Activated CD8-positive, alpha-beta memory T cell treated with anti-CD3 and anti-CD28 coated beads for 36 hours (primary cell): ENCODE measurements at regions not wholly inside any gene's neighbourhood (a gene's known extent, or its start where the extent isn't known, plus 50 kb on each side); places are given as distances from the start of the nearest gene placed in this dataset.
"Not testable (repeated sequence)": the region's sequence is repeated elsewhere in the genome, so short reads cannot be mapped to it uniquely, and the experiment has no call there.

ENCODE experiments used
- CTCF ChIA-PET: fragments of 350-600 bp; sonication (Branson Sonifier 250); formaldehyde crosslinking; loops from one replicate; lab custom pipeline; 2021; ENCODE audit warnings: antibody characterized with exemption; lab: Charles Lee
- POLR2A ChIA-PET: fragments of 350-600 bp; sonication (Branson Sonifier 250); formaldehyde crosslinking; loops from one replicate; lab custom pipeline; 2021; ENCODE audit warnings: antibody characterized with exemption; lab: Charles Lee

GRCh38 chr10:114728325-114728724 lies 70.2 kb upstream of the ABLIM1 start:
- POLR2A ChIA-PET, result interaction anchor here (0.7 kb wide), 1 partner anchor 1031 kb away, joined by 6 read pairs; no protein-coding TSS in a partner anchor
- CTCF ChIA-PET, result no interaction called here

- ChIA-PET CTCF (no interaction called here), POLR2A (no interaction called here)
Observed at GRCh38 chr10:114729103-114729659, 71.1 kb upstream of the ABLIM1 start.

- ChIA-PET CTCF (interaction anchor here (0.7 kb wide), 1 partner anchor 1257 kb away, joined by 4 read pairs; no protein-coding TSS in a partner anchor), POLR2A (no interaction called here)
Observed at GRCh38 chr10:114730291-114730690, 72.2 kb upstream of the ABLIM1 start.

GRCh38 chr10:114732931-114733330 lies 74.9 kb upstream of the ABLIM1 start:
- ChIA-PET CTCF (no interaction called here), POLR2A (no interaction called here)

GRCh38 chr10:114735946-114736345 lies 77.9 kb upstream of the ABLIM1 start:
- CTCF ChIA-PET, result no interaction called here
- POLR2A ChIA-PET, result no interaction called here

- POLR2A ChIA-PET, result no interaction called here
- CTCF ChIA-PET, result no interaction called here
Observed at GRCh38 chr10:114743521-114744231, 77.9 kb upstream of the FHIP2A start.

GRCh38 chr10:114746531-114746930 lies 75.0 kb upstream of the FHIP2A start:
- CTCF ChIA-PET, result interaction anchor here (0.6 kb wide), 1 partner anchor 34 kb away, joined by 3 read pairs; no protein-coding TSS in a partner anchor
- POLR2A ChIA-PET, result no interaction called here

GRCh38 chr10:114748241-114748640 lies 73.3 kb upstream of the FHIP2A start:
- CTCF ChIA-PET, result no interaction called here

GRCh38 chr10:114749014-114749413 lies 72.6 kb upstream of the FHIP2A start:
- CTCF ChIA-PET, result no interaction called here

More at GRCh38 chr10:114748241-114748640, 73.3 kb upstream of the FHIP2A start:
- POLR2A ChIA-PET, result no interaction called here

GRCh38 chr10:114749510-114749909 lies 72.1 kb upstream of the FHIP2A start:
- ChIA-PET CTCF (no interaction called here), POLR2A (no interaction called here)

More at GRCh38 chr10:114749014-114749413, 72.6 kb upstream of the FHIP2A start:
- POLR2A ChIA-PET, result no interaction called here

- CTCF ChIA-PET, result no interaction called here
- POLR2A ChIA-PET, result no interaction called here
Observed at GRCh38 chr10:114751856-114752255, 69.7 kb upstream of the FHIP2A start.

GRCh38 chr10:114752570-114752969 lies 69.0 kb upstream of the FHIP2A start:
- POLR2A ChIA-PET, CTCF ChIA-PET: not testable (repeated sequence)

GRCh38 chr10:114753126-114753525 lies 68.5 kb upstream of the FHIP2A start:
- ChIA-PET CTCF (no interaction called here), POLR2A (no interaction called here)

GRCh38 chr10:114754445-114755320 lies 66.9 kb upstream of the FHIP2A start:
- CTCF ChIA-PET, result no interaction called here

GRCh38 chr10:114755537-114755936 lies 66.0 kb upstream of the FHIP2A start:
- ChIA-PET CTCF (no interaction called here), POLR2A (no interaction called here)

More at GRCh38 chr10:114754445-114755320, 66.9 kb upstream of the FHIP2A start:
- POLR2A ChIA-PET, result no interaction called here

GRCh38 chr10:114758331-114758730 lies 63.2 kb upstream of the FHIP2A start:
- ChIA-PET POLR2A (no interaction called here), CTCF (no interaction called here)

- ChIA-PET POLR2A (no interaction called here), CTCF (no interaction called here)
Observed at GRCh38 chr10:114761205-114762193, 60.1 kb upstream of the FHIP2A start.

GRCh38 chr10:114762811-114763210 lies 58.8 kb upstream of the FHIP2A start:
- POLR2A ChIA-PET, result no interaction called here
- CTCF ChIA-PET, result no interaction called here

- CTCF ChIA-PET, result no interaction called here
- POLR2A ChIA-PET, result no interaction called here
Observed at GRCh38 chr10:114764656-114765055, 56.9 kb upstream of the FHIP2A start.
